Epithelial cell of prostate (primary cell): ENCODE measurements at regions not wholly inside any gene's neighbourhood (a gene's known extent, or its start where the extent isn't known, plus 50 kb on each side); places are given as distances from the start of the nearest gene placed in this dataset.

Experiments used
- DNase-seq: peaks from one replicate; pipeline ENCODE4 v3.0.0-alpha.2; 2011; ENCODE audit warnings: low read depth, low spot score
- H3K27ac ChIP-seq: fragments of 450-650 bp; 2 replicates; pipeline ENCODE4 v1.5.1; 2017; ENCODE audit warnings: mild to moderate bottlenecking

GRCh38 chr13:89791971-89792630, 1555.4 kb upstream of the MIR17HG start:
- no peak overlapping the region for H3K27ac ChIP-seq
- DNase-seq, result no peak

- DNase-seq, result no peak
- no peak overlapping the region for H3K27ac ChIP-seq
These were observed 1551.3 kb upstream of the MIR17HG start for GRCh38 chr13:89796196-89796595.

- no peak overlapping the region for H3K27ac ChIP-seq
- no peak for DNase-seq
These were observed 1543.6 kb upstream of the MIR17HG start for GRCh38 chr13:89803839-89804238.

GRCh38 chr13:89806594-89806993, 1540.9 kb upstream of the MIR17HG start:
- no peak overlapping the region for H3K27ac ChIP-seq
- no peak for DNase-seq

- H3K27ac ChIP-seq, result no peak overlapping the region
- no peak for DNase-seq
These were observed 1534.6 kb upstream of the MIR17HG start for GRCh38 chr13:89812856-89813255.

GRCh38 chr13:89816404-89816803, 1531.1 kb upstream of the MIR17HG start:
- no peak overlapping the region for H3K27ac ChIP-seq
- DNase-seq, result no peak

GRCh38 chr13:89822467-89822866, 1525.0 kb upstream of the MIR17HG start:
- no peak overlapping the region for H3K27ac ChIP-seq
- DNase-seq, result peak; percentile 8

- no peak for DNase-seq
- no peak overlapping the region for H3K27ac ChIP-seq
These were observed 1519.9 kb upstream of the MIR17HG start for GRCh38 chr13:89827552-89827951.

GRCh38 chr13:89828506-89828905, 1519.0 kb upstream of the MIR17HG start:
- DNase-seq, result no peak
- no peak overlapping the region for H3K27ac ChIP-seq

DNA sequence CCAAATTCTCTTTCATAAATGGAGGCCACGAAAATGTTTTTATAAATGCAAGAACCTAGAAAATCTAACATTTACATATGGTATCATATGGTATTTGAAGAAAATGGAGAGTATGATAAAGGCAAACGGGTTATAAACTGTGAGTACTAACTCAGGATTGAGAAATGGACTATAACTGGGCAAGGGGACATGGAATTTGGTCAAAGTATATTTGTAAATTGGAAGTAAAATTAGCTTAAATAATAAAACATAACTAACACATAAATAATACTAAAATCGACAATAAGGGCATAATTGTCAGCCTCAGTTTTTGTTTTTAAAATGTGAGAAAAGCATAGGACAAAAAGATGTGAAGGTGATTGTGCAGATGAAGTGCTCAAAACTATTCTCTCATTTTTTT, 1516.3 kb upstream of the MIR17HG start:
- no peak overlapping the region for H3K27ac ChIP-seq
- no peak for DNase-seq

- no peak overlapping the region for H3K27ac ChIP-seq
- DNase-seq, result no peak
These were observed 1514.7 kb upstream of the MIR17HG start for GRCh38 chr13:89832827-89833226.

DNA sequence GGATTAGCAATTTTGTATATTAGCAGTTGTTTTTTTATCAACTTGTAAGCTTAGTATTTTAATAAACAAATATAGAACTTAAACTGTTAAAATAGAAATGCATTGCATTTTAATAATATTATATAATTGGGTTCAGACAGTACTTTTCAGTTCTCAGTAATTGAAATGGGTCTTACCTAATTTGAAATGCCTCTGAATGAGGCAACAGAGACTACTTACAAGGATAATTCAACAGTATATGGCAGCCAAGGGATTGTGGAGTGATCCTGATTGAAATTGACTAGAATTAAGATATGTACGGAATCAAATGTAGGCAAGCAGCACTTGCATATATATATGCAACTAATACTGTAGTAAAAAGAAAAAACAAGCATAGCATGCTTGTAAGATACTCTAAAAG, 1503.9 kb upstream of the MIR17HG start:
- H3K27ac ChIP-seq, result no peak overlapping the region
- no peak for DNase-seq

DNA sequence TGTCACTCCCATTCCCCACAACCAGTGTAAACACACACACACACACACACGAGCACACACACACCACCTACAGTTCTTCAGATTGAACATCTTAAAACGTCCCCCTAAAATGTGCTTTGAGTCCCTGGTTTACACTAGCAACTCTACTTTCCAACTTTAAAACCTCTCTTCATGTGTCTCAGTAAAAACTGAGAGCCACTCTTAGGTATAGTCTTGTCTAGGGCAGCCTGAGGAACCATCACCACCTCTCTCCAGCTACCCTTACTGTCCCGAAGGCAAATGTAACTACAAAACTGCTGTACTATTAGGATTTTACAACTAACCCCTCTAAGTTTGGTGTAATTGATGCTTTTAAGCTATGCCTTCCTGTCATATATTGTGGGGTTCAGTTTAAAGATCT, 1501.6 kb upstream of the MIR17HG start:
- DNase-seq, result no peak

GRCh38 chr13:89846926-89847585, 1500.4 kb upstream of the MIR17HG start:
- no peak for DNase-seq
- H3K27ac ChIP-seq, result no peak overlapping the region

More for the DNA sequence above, 1501.6 kb upstream of the MIR17HG start:
- H3K27ac ChIP-seq, result no peak overlapping the region

DNA sequence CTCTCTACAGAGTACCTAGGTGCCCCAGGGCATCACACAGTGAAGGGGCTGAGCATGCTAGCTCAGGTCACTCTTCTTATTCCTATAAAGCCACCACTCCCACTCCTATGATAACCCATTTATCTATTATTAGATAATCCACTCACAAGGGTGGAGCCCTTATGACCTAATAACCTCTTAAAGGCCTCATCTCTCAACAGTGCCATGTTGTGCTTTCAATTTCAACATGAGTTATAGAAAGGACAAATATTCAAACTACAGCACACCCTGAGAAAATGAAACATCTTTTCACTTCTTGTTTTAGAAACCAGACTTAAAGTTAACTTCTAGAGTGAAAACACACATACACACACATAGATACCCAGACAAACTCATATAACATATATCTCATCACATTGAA, 1494.9 kb upstream of the MIR17HG start:
- DNase-seq, result no peak
- H3K27ac ChIP-seq, result no peak overlapping the region

- H3K27ac ChIP-seq, result no peak overlapping the region
- DNase-seq, result no peak
These were observed 1491.0 kb upstream of the MIR17HG start for GRCh38 chr13:89856512-89856911.

DNA sequence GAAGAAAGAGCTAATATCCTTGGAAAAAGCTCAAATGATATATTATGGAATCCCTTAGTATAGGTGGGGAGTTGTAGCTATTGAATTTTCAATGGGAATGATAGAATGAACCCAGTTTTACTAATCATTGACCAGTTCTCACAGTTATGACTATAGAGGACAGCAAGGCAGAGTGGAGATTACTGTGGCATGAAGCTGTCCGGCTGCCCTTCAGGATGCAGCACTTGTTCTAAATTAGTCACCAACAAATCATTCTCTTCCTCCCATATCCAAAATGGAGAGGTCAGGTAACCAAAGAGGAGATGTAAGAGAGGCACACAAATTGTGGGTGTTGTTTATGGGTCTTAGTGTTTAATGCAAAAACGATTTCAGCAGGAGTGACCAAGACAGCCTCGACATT, 1490.0 kb upstream of the MIR17HG start:
- no peak for DNase-seq
- no peak overlapping the region for H3K27ac ChIP-seq

GRCh38 chr13:89862011-89862690, 1485.3 kb upstream of the MIR17HG start:
- DNase-seq, result no peak
- H3K27ac ChIP-seq, result peak overlapping the region; percentile 25

DNA sequence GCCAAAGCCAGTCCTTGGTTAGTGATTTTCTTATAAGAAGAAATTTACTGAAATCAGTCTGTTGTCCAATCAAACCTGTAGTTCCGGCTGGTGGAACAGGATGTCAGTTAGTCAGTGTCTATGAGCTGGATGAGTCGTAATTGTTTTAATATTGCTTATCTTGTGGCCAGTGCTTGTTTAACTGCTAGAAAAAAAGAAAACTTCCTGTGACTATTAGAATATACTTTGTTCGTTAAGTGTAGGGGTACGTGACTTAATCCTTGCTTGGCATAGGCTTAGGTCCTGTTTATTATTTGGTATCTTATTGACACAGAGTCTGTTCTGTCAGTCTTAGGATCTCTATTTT, 1484.8 kb upstream of the MIR17HG start:
- peak; percentile 40 for DNase-seq

GRCh38 chr13:89865164-89866064, 1482.1 kb upstream of the MIR17HG start:
- no peak overlapping the region for H3K27ac ChIP-seq
- peak; percentile 2 for DNase-seq

More for the DNA sequence above, 1484.8 kb upstream of the MIR17HG start:
- peak overlapping the region; percentile 25 for H3K27ac ChIP-seq

DNA sequence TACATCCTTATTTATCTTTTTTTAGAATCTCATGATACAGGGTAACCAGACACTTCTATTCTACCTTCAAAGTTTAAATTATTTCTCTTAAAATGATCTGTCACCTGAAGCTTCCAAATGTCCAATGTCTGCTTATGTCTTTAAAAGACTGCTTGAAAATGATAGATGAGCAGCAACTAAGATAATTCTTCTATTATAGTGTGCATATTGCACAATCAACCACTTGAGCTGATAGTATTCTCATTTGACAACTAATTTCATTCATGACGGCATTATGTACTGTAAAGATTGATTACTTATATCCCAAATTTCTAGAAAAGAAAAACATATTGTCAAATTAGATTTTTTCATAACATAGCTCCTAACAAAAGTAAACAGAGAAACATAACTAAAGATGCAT, 1478.2 kb upstream of the MIR17HG start:
- no peak for DNase-seq
- H3K27ac ChIP-seq, result no peak overlapping the region
